Keratinocyte (primary cell): ENCODE measurements at regions not wholly inside any gene's neighbourhood (a gene's known extent, or its start where the extent isn't known, plus 50 kb on each side); places are given as distances from the start of the nearest gene placed in this dataset.

Experiments
- CTCF ChIP-seq, 3 experiments: IDR thresholded peaks in 1 of 3; conservative IDR thresholded peaks in 1 of 3; optimal IDR thresholded peaks in 1 of 3; 2 replicates in 2 of 3; 3 replicates in 1 of 3; pipeline versions ENCODE3 to v1.5.1; 2011; ENCODE audit warnings: low read length in 3 of 3, mild to moderate bottlenecking in 3 of 3, moderate library complexity in 2 of 3, control low read depth in 1 of 3, inconsistent platforms in 1 of 3; ENCODE audit not compliant: insufficient read depth in 2 of 3; ENCODE audit errors: extremely low read depth in 1 of 3
- EZH2 ChIP-seq: IDR thresholded peaks from one replicate; pipeline ENCODE4 v1.6.1; 2012; ENCODE audit warnings: inconsistent platforms, mild to moderate bottlenecking, low read length, moderate library complexity

DNA sequence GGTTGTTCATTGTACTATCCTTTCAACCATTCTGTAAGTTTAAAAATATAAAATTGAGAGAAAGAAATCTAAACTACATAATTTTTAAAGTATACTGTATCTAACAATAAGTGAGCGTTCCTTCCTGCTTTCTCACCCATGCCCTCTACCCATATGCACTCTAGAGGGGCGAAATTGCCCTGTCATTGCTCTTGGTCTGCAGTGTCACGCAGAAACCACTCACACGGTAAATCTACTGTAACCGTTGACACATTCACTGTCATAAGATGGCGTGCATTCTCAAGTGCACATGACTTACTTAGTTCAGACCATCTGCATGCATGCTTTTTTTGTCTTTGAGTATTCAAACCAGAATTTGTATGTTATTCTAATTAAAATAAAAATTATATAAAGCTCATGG, 55.7 kb upstream of the NIPBL start:
- TF ChIP-seq CTCF (optimal IDR thresholded peaks at IDR 0.05 in 1 of 3, IDR thresholded peaks at IDR 0.05 in 1 of 3, conservative IDR thresholded peaks at IDR 0.05 in 1 of 3; ENCODE audit: extremely low read depth in 1 of 3, insufficient read depth in 2 of 3, low read length in 3 of 3): no peak
- no peak for TF ChIP-seq EZH2
